ENCODE measurements at regions not wholly inside any gene's neighbourhood (a gene's known extent, or its start where the extent isn't known, plus 50 kb on each side); places are given as distances from the start of the nearest gene placed in this dataset.

GRCh38 chr11:128105511-128105910, 481.8 kb downstream of the ETS1 start:
- Mint-ChIP-seq H3K4me1 (ENCODE audit: unreplicated experiment) (peaks cover under 1% of the 10 kb centered on the region), H3K27me3 (ENCODE audit: unreplicated experiment) (peaks cover 9% of the 10 kb centered on the region), H3K27ac (ENCODE audit: unreplicated experiment) (no peak overlapping the region), H3K36me3 (ENCODE audit: unreplicated experiment) (peaks cover 2% of the 10 kb centered on the region), H3K4me3 (ENCODE audit: unreplicated experiment) (no peak overlapping the region), H3K9me3 (ENCODE audit: unreplicated experiment) (peaks cover 6% of the 10 kb centered on the region)
- TF ChIP-seq CTCF (IDR thresholded peaks at IDR 0.05): no peak
- no peak for DNase-seq (ENCODE audit: extremely low spot score, unreplicated experiment)

GRCh38 chr11:128103278-128103873, 484.0 kb downstream of the ETS1 start:
- H3K4me1 Mint-ChIP-seq (ENCODE audit: unreplicated experiment): peaks cover 8% of the 10 kb centered on the region
- no peak for TF ChIP-seq CTCF (IDR thresholded peaks at IDR 0.05)
- DNase-seq (ENCODE audit: extremely low spot score, unreplicated experiment): no peak
- H3K36me3 Mint-ChIP-seq (ENCODE audit: unreplicated experiment): no peaks in the 10 kb centered on the region
- peaks cover 3% of the 10 kb centered on the region for H3K27me3 Mint-ChIP-seq (ENCODE audit: unreplicated experiment)
- H3K9me3 Mint-ChIP-seq (ENCODE audit: unreplicated experiment): no peaks in the 10 kb centered on the region
- no peak overlapping the region for H3K27ac Mint-ChIP-seq (ENCODE audit: unreplicated experiment)
- H3K4me3 Mint-ChIP-seq (ENCODE audit: unreplicated experiment): no peak overlapping the region

- DNase-seq (ENCODE audit: extremely low spot score, unreplicated experiment): no peak
- Mint-ChIP-seq H3K4me1 (ENCODE audit: unreplicated experiment) (peaks cover 15% of the 10 kb centered on the region), H3K27ac (ENCODE audit: unreplicated experiment) (no peak overlapping the region), H3K27me3 (ENCODE audit: unreplicated experiment) (peaks cover 3% of the 10 kb centered on the region), H3K9me3 (ENCODE audit: unreplicated experiment) (no peaks in the 10 kb centered on the region), H3K36me3 (ENCODE audit: unreplicated experiment) (no peaks in the 10 kb centered on the region), H3K4me3 (ENCODE audit: unreplicated experiment) (no peak overlapping the region)
- TF ChIP-seq CTCF (IDR thresholded peaks at IDR 0.05): no peak
Observed at GRCh38 chr11:128098781-128099180, 488.6 kb downstream of the ETS1 start.

- Mint-ChIP-seq H3K9me3 (ENCODE audit: unreplicated experiment) (peaks cover under 1% of the 10 kb centered on the region), H3K4me1 (ENCODE audit: unreplicated experiment) (peaks cover 15% of the 10 kb centered on the region), H3K36me3 (ENCODE audit: unreplicated experiment) (no peaks in the 10 kb centered on the region), H3K27ac (ENCODE audit: unreplicated experiment) (peak overlapping the region; percentile 67), H3K27me3 (ENCODE audit: unreplicated experiment) (no peaks in the 10 kb centered on the region), H3K4me3 (ENCODE audit: unreplicated experiment) (no peak overlapping the region)
- no peak for TF ChIP-seq CTCF (IDR thresholded peaks at IDR 0.05)
- no peak for DNase-seq (ENCODE audit: extremely low spot score, unreplicated experiment)
Observed at GRCh38 chr11:128095466-128095981, 491.8 kb downstream of the ETS1 start.

- Mint-ChIP-seq H3K4me3 (ENCODE audit: unreplicated experiment) (no peak overlapping the region), H3K4me1 (ENCODE audit: unreplicated experiment) (peaks cover 7% of the 10 kb centered on the region), H3K9me3 (ENCODE audit: unreplicated experiment) (peaks cover 12% of the 10 kb centered on the region), H3K27me3 (ENCODE audit: unreplicated experiment) (no peaks in the 10 kb centered on the region), H3K36me3 (ENCODE audit: unreplicated experiment) (peaks cover 3% of the 10 kb centered on the region), H3K27ac (ENCODE audit: unreplicated experiment) (no peak overlapping the region)
- TF ChIP-seq CTCF (IDR thresholded peaks at IDR 0.05): no peak
- no peak for DNase-seq (ENCODE audit: extremely low spot score, unreplicated experiment)
Observed at GRCh38 chr11:128093689-128094088, 493.7 kb downstream of the ETS1 start.

All from osteocyte (in vitro differentiated cells).